H9 (cell line): ENCODE measurements at regions not wholly inside any gene's neighbourhood (a gene's known extent, or its start where the extent isn't known, plus 50 kb on each side); places are given as distances from the start of the nearest gene placed in this dataset.

ENCODE experiments used
- DNase-seq: peaks from one replicate; pipeline ENCODE4 v3.0.0-alpha.2; 2017
- H2AFZ ChIP-seq: one replicate; pipeline ENCODE4 v1.6.1; 2013; ENCODE audit warnings: mild to moderate bottlenecking, low read length, control low read depth, moderate library complexity
- H2AK5ac ChIP-seq: 2 replicates; pipeline ENCODE4 v1.6.1; 2013; ENCODE audit warnings: low read length, control low read depth, mixed read lengths; ENCODE audit not compliant: insufficient read length
- H2BK120ac ChIP-seq: one replicate; pipeline ENCODE4 v1.6.1; 2013; ENCODE audit warnings: low read depth, mild to moderate bottlenecking, low read length, control low read depth, inconsistent platforms; ENCODE audit not compliant: poor library complexity, severe bottlenecking
- H2BK12ac ChIP-seq: 2 replicates; pipeline ENCODE4 v1.6.1; 2013; ENCODE audit warnings: low read length, control low read depth, mixed read lengths, low read depth; ENCODE audit not compliant: insufficient read length
- H2BK15ac ChIP-seq: 2 replicates; pipeline ENCODE4 v1.6.1; 2013; ENCODE audit warnings: low read depth, low read length, control low read depth
- H2BK20ac ChIP-seq: one replicate; pipeline ENCODE4 v1.6.1; 2013; ENCODE audit warnings: low read depth, mild to moderate bottlenecking, low read length, control low read depth, inconsistent platforms; ENCODE audit not compliant: poor library complexity, severe bottlenecking
- H2BK5ac ChIP-seq: 2 replicates; pipeline ENCODE4 v1.6.1; 2013; ENCODE audit warnings: low read length, control low read depth, mixed read lengths; ENCODE audit not compliant: insufficient read length
- H3K14ac ChIP-seq: 2 replicates; pipeline ENCODE4 v1.6.1; 2013; ENCODE audit warnings: low read length, control low read depth; ENCODE audit not compliant: insufficient read depth
- H3K18ac ChIP-seq: 2 replicates; pipeline ENCODE4 v1.6.1; 2013; ENCODE audit warnings: low read depth, mild to moderate bottlenecking, mixed read lengths, low read length, control low read depth; ENCODE audit not compliant: insufficient read length
- H3K23ac ChIP-seq: 2 replicates; pipeline ENCODE4 v1.6.1; 2013; ENCODE audit warnings: low read length, control low read depth, mixed read lengths, low read depth; ENCODE audit not compliant: insufficient read length
- H3K23me2 ChIP-seq: 2 replicates; pipeline ENCODE4 v1.6.1; 2013; ENCODE audit warnings: low read depth, mild to moderate bottlenecking, mixed read lengths, low read length, control low read depth; ENCODE audit not compliant: insufficient read length, poor library complexity, severe bottlenecking
- H3K27ac ChIP-seq: 2 replicates; pipeline ENCODE4 v1.5.1; 2013; ENCODE audit warnings: low read length, control low read depth, mixed read lengths, low read depth; ENCODE audit not compliant: insufficient read length
- H3K27me3 ChIP-seq: 2 replicates; pipeline ENCODE4 v1.6.1; 2013; ENCODE audit warnings: low read length, control low read depth, inconsistent platforms; ENCODE audit not compliant: insufficient read depth
- H3K4ac ChIP-seq: 2 replicates; pipeline ENCODE4 v1.6.1; 2013; ENCODE audit warnings: low read depth, mild to moderate bottlenecking, control low read depth, inconsistent platforms, low read length, moderate library complexity
- H3K4me1 ChIP-seq: 2 replicates; pipeline ENCODE4 v1.6.1; 2013; ENCODE audit warnings: low read length, control low read depth, inconsistent platforms; ENCODE audit not compliant: insufficient read depth
- H3K4me2 ChIP-seq: 2 replicates; pipeline ENCODE4 v1.6.1; 2013; ENCODE audit warnings: low read length, control low read depth, mixed read lengths; ENCODE audit not compliant: insufficient read length, insufficient read depth
- H3K56ac ChIP-seq: 2 replicates; pipeline ENCODE4 v1.6.1; 2013; ENCODE audit warnings: low read depth, mild to moderate bottlenecking, mixed read lengths, low read length, control low read depth; ENCODE audit not compliant: insufficient read length
- H3K79me1 ChIP-seq: 2 replicates; pipeline ENCODE4 v1.6.1; 2013; ENCODE audit warnings: low read depth, mild to moderate bottlenecking, moderate library complexity, low read length, control low read depth, inconsistent platforms; ENCODE audit not compliant: insufficient read depth, poor library complexity, severe bottlenecking
- H3K79me2 ChIP-seq: 2 replicates; pipeline ENCODE4 v1.6.1; 2013; ENCODE audit warnings: low read length, control low read depth, inconsistent platforms; ENCODE audit not compliant: insufficient read depth
- H3K9ac ChIP-seq: 2 replicates; pipeline ENCODE4 v1.6.1; 2013; ENCODE audit warnings: low read length, control low read depth, mixed read lengths; ENCODE audit not compliant: insufficient read length; ENCODE audit errors: extremely low read depth
- H3K9me3 ChIP-seq: one replicate; pipeline ENCODE4 v1.6.1; 2013; ENCODE audit warnings: low read depth, low read length, inconsistent platforms; ENCODE audit not compliant: control insufficient read depth
- H3T11ph ChIP-seq: one replicate; pipeline ENCODE4 v1.6.1; 2013; ENCODE audit warnings: mild to moderate bottlenecking, low read length, control low read depth, inconsistent platforms
- H4K20me1 ChIP-seq: one replicate; pipeline ENCODE4 v1.6.1; 2013; ENCODE audit not compliant: control insufficient read depth, insufficient read length, insufficient read depth
- H4K5ac ChIP-seq: 2 replicates; pipeline ENCODE4 v1.6.1; 2013; ENCODE audit warnings: low read depth, mild to moderate bottlenecking, mixed read lengths, low read length, control low read depth; ENCODE audit not compliant: insufficient read length
- H4K8ac ChIP-seq: replicated peaks from 2 replicates; pipeline ENCODE4 v1.6.1; 2013; ENCODE audit warnings: low read length, control low read depth, mixed read lengths, low read depth; ENCODE audit not compliant: insufficient read length
- H4K91ac ChIP-seq: 2 replicates; pipeline ENCODE4 v1.6.1; 2013; ENCODE audit warnings: low read depth, mild to moderate bottlenecking, moderate library complexity, mixed read lengths, low read length, control low read depth; ENCODE audit not compliant: insufficient read length
- H3K27ac Mint-ChIP-seq, 3 experiments: 2 replicates in 2 of 3; 3 replicates in 1 of 3; pipeline ENCODE4 v1.8.0; 2020 to 2021; ENCODE audit warnings: mixed read lengths in 3 of 3, mild to moderate bottlenecking in 1 of 3, moderate library complexity in 1 of 3
- H3K27me3 Mint-ChIP-seq: 2 replicates; pipeline ENCODE4 v1.8.0; 2021; ENCODE audit warnings: low read depth, mild to moderate bottlenecking, moderate library complexity, mixed read lengths
- H3K36me3 Mint-ChIP-seq, 3 experiments: 2 replicates in 2 of 3; 3 replicates in 1 of 3; pipeline ENCODE4 v1.8.0; 2020 to 2021; ENCODE audit warnings: low read depth in 3 of 3, mixed read lengths in 3 of 3; ENCODE audit not compliant: insufficient read depth in 1 of 3
- H3K4me1 Mint-ChIP-seq, 2 experiments: 2 replicates each; pipeline ENCODE4 v1.8.0; 2020; ENCODE audit warnings: mixed read lengths in 2 of 2
- H3K4me3 Mint-ChIP-seq, 2 experiments: 2 replicates in 1 of 2; 3 replicates in 1 of 2; pipeline ENCODE4 v1.8.0; 2020 to 2021; ENCODE audit warnings: mild to moderate bottlenecking in 2 of 2, mixed read lengths in 2 of 2, moderate library complexity in 1 of 2
- H3K9me3 Mint-ChIP-seq, 2 experiments: 2 replicates in 1 of 2; 3 replicates in 1 of 2; pipeline ENCODE4 v1.8.0; 2020; ENCODE audit warnings: mild to moderate bottlenecking in 2 of 2, mixed read lengths in 2 of 2, moderate library complexity in 1 of 2
- WGBS: extraction: QIAGEN DNeasy Blood & Tissue Kit; methylation state at CpG from one replicate; pipeline ENCODE4 v1.1.7; 2013; ENCODE audit warnings: missing lambda C conversion rate, low lambda C conversion rate, mixed read lengths; ENCODE audit not compliant: insufficient read length; ENCODE audit errors: extremely low coverage; 5-methylcytosine and 5-hydroxymethylcytosine counted together
- TF ChIP-seq, protein P1 (sequence below): fragments of 200-600 bp; sonication (generic); conservative IDR thresholded peaks from 3 replicates; pipeline ENCODE4 v1.8.0; 2021; ENCODE audit warnings: antibody characterized with exemption, mild to moderate bottlenecking

DNA sequence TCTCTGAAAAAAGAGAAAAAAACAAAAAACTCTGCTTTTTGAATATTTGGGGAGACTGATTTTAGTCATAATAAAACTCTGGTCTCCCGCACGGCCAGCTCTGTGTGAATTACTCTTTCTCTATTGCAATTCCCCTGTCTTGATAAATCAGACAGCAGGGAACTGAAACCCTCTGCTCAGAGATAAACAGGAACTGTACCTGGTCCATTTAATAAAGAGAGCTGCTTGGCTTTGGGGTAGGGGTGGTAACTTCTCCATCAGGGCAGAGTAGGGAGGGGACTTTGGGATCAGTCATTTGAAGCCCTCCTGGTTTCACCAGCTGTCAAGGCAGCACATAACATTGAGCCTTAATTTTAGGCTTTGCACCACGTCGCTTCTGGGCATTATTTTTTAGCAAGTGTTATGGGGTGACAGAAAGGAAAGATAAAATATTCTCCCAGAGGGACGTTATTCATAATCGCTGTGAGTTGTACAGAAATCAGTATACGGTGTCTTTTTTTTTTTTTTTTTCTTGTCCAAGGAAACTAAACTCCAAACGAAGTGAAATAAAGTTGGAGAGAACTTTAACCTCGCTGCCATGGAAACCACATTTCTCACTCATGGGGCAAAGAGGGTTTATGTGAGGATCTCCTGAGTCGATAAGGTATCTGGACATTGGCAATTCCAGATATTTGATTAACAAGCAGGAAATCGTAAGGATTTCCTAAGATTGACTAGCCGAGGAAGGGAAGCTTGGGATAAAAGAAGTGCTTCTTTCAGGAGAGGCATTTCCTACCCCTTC, 99.0 kb upstream of the MRI1 start:
- Histone ChIP-seq H3K27me3 (no peaks in the 10 kb centered on the region), H2BK5ac (no peak overlapping the region), H2AFZ (no peak overlapping the region), H4K91ac (no peak overlapping the region), H2BK20ac (no peak overlapping the region), H3K23me2 (no peaks in the 10 kb centered on the region), H3K27ac (no peak overlapping the region), H3K4ac (no peak overlapping the region), H3K14ac (no peak overlapping the region), H2BK120ac (no peak overlapping the region), H4K20me1 (no peaks in the 10 kb centered on the region), H3K56ac (no peak overlapping the region), H4K5ac (no peak overlapping the region), H2BK12ac (no peak overlapping the region), H2AK5ac (no peak overlapping the region), H3K23ac (no peak overlapping the region), H3K79me2 (no peaks in the 10 kb centered on the region), H3T11ph (no peak overlapping the region), H3K79me1 (no peaks in the 10 kb centered on the region), H3K18ac (no peak overlapping the region), H2BK15ac (no peak overlapping the region), H3K9ac (no peak overlapping the region), H4K8ac (no peak overlapping the region), H3K9me3 (no peaks in the 10 kb centered on the region), H3K4me1 (no peaks in the 10 kb centered on the region), H3K4me2 (no peak overlapping the region)
- Mint-ChIP-seq H3K9me3 (no peaks in the 10 kb centered on the region), H3K27ac (no peak overlapping the region), H3K4me1 (peaks cover 5 to 11% of the 10 kb centered on the region in 2 experiments), H3K27me3 (no peaks in the 10 kb centered on the region), H3K36me3 (no peaks in the 10 kb centered on the region), H3K4me3 (no peak overlapping the region)
- WGBS = no CpG with 5 or more reads among the region's 12 CpGs
- TF ChIP-seq, protein P1, sequence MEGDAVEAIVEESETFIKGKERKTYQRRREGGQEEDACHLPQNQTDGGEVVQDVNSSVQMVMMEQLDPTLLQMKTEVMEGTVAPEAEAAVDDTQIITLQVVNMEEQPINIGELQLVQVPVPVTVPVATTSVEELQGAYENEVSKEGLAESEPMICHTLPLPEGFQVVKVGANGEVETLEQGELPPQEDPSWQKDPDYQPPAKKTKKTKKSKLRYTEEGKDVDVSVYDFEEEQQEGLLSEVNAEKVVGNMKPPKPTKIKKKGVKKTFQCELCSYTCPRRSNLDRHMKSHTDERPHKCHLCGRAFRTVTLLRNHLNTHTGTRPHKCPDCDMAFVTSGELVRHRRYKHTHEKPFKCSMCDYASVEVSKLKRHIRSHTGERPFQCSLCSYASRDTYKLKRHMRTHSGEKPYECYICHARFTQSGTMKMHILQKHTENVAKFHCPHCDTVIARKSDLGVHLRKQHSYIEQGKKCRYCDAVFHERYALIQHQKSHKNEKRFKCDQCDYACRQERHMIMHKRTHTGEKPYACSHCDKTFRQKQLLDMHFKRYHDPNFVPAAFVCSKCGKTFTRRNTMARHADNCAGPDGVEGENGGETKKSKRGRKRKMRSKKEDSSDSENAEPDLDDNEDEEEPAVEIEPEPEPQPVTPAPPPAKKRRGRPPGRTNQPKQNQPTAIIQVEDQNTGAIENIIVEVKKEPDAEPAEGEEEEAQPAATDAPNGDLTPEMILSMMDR = no peak
- no peak for DNase-seq
